Muscle of leg (tissue), 3 donors: ENCODE measurements at regions not wholly inside any gene's neighbourhood (a gene's known extent, or its start where the extent isn't known, plus 50 kb on each side); places are given as distances from the start of the nearest gene placed in this dataset.

Experiments used
- DNase-seq: peaks from one replicate; pipeline ENCODE4 v3.0.0; 2013
- H3K27ac ChIP-seq: one replicate; pipeline ENCODE4 v1.5.1; 2013; ENCODE audit warnings: mild to moderate bottlenecking, low read length, control low read depth
- H3K27me3 ChIP-seq: one replicate; pipeline ENCODE4 v1.6.1; 2013; ENCODE audit warnings: low read length; ENCODE audit not compliant: control insufficient read depth, insufficient read depth
- H3K36me3 ChIP-seq: one replicate; pipeline ENCODE4 v1.6.1; 2013; ENCODE audit warnings: low read length; ENCODE audit not compliant: control insufficient read depth, insufficient read depth
- H3K4me1 ChIP-seq: one replicate; pipeline ENCODE4 v1.6.1; 2013; ENCODE audit warnings: low read length; ENCODE audit not compliant: control insufficient read depth, insufficient read depth
- H3K4me3 ChIP-seq: one replicate; pipeline ENCODE4 v1.5.1; 2013; ENCODE audit warnings: low read length, control low read depth
- H3K9me3 ChIP-seq: replicated peaks from 2 replicates; pipeline ENCODE4 v1.6.1; 2013; ENCODE audit warnings: low read depth, low read length; ENCODE audit not compliant: control insufficient read depth
- WGBS: methylation state at CpG from one replicate; pipeline ENCODE4 v1.1.5; 2013; ENCODE audit warnings: missing lambda C conversion rate; ENCODE audit not compliant: insufficient coverage; 5-methylcytosine and 5-hydroxymethylcytosine counted together

DNA sequence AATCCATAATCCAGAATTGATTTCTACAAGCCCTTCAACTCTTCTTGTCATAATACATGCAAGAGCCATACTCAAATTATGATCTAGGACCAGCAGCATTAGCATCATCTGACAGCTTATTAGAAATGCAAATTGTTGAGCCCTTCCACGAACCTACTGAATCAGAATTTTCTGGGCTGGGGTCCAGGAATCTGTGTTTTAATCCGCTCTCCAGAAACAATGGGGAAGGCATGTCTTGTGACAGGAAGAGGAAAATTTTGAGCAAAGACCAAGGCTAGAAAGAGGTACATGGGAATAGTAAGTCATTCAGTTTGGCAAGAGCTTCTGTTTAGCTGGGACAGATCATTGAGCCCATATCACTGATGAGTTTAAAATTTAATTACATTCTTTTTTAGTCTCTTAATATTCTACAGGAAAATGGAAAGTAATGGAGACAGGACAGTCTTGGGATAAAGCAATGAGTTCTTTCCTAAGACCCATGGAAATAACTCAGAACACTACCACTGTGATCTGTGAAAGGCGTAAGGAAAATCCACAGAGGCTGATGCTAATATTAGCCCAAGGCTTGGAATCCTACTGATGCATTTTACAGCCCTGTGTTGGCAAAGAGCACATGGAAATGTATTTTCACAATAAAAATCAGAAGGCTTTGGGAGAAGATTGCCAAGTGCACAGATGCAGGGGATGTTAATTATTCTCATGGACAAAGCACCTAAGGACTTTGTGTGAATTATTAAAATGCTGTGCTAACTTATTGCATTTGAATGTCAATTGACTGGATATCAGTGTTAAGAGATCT is 73.7 kb upstream of the STK32A start:
- Histone ChIP-seq H3K4me3 (no peak overlapping the region), H3K36me3 (no peaks in the 10 kb centered on the region), H3K9me3 (no peaks in the 10 kb centered on the region), H3K27ac (peak overlapping the region; percentile 67), H3K4me1 (no peaks in the 10 kb centered on the region), H3K27me3 (no peaks in the 10 kb centered on the region)
- peak; percentile 87 for DNase-seq
- WGBS: 17% methylated on average over 2 of the region's 3 CpGs

DNA sequence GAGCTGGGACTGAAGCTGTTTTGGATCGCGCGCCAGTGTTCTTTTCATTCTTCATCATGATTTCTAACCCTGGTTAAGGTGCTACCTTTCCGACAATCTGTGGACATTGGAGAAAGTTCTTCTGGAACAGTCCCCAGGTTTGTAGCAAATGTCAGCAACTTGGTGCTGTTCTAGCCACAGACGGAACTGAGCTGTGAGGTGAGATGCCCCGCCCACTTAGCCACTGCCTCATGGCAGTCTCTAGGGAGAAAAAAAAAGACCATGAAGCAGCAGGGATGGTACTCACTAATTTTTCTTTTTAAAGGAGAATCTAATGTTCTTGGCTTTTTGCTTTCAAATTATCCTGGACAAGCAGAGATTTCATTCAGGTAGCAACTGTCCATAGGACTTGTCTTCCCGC is 72.1 kb upstream of the STK32A start:
- 94% methylated on average over 6 of the region's 7 CpGs for WGBS

DNA sequence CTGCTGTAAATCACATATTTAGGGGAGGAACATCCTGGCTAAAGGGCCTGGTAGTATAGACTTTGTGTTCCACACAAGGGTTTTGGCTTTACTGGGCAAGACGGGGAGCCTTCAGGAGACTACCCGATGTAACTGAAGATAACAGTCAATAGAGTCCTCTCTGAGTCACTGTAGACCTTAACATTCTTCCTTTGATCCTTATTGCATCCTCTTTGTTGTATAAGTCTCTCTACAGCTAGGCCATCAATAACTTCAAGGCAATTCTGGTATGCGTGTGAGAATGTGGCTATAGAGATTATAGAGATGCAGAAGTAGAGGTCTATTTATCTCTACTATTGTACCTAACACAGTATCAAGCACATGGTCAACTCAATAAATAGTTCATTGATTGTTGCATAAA is 67.3 kb upstream of the STK32A start:
- DNase-seq: no peak
- WGBS: no CpG with 5 or more reads among the region's 3 CpGs
- Histone ChIP-seq H3K9me3 (no peaks in the 10 kb centered on the region), H3K36me3 (no peaks in the 10 kb centered on the region), H3K27ac (no peak overlapping the region), H3K27me3 (no peaks in the 10 kb centered on the region), H3K4me1 (no peaks in the 10 kb centered on the region), H3K4me3 (no peak overlapping the region)

More for the DNA sequence above, 72.1 kb upstream of the STK32A start:
- Histone ChIP-seq H3K4me1 (no peaks in the 10 kb centered on the region), H3K36me3 (no peaks in the 10 kb centered on the region), H3K27me3 (no peaks in the 10 kb centered on the region), H3K4me3 (no peak overlapping the region), H3K9me3 (no peaks in the 10 kb centered on the region), H3K27ac (no peak overlapping the region)
- DNase-seq: no peak

DNA sequence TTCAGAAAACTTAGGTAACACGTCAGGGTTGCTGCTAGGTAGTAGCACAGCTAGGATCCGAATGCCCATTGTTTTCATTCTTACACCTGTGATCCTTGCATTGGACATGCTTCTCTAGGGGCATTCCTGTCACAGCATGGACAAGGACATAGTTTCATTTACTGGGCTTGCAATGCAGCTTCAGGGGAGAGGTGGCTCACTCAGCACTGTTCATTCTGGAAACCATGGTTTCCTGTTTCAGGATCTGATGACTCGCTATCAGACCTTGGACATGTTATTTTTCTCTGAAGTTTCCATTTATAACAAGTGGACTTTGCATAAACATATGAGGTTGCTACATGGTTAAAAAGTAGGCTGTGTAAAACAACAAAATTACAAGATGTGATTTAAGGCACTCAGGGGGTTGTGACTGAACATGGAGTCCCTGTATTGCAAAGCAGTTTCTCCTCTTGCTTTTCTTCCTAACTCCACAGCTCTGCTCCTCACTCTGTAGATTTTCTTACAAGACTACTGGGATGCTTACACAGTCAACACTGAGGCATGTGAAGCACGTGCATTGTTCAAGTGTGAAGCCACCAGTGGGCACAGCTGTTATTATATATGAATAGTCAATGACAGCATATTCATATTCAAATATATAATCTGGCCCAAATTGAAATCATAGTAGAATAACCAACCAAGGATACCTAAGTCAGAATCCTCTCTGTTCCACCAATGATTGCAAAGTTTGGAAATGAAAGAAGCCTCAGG is 66.1 kb upstream of the STK32A start:
- Histone ChIP-seq H3K36me3 (no peaks in the 10 kb centered on the region), H3K27ac (no peak overlapping the region), H3K9me3 (no peaks in the 10 kb centered on the region), H3K4me3 (no peak overlapping the region), H3K4me1 (no peaks in the 10 kb centered on the region), H3K27me3 (no peaks in the 10 kb centered on the region)
- no peak for DNase-seq
- WGBS: 90% methylated on average over 2 of the region's 4 CpGs

DNA sequence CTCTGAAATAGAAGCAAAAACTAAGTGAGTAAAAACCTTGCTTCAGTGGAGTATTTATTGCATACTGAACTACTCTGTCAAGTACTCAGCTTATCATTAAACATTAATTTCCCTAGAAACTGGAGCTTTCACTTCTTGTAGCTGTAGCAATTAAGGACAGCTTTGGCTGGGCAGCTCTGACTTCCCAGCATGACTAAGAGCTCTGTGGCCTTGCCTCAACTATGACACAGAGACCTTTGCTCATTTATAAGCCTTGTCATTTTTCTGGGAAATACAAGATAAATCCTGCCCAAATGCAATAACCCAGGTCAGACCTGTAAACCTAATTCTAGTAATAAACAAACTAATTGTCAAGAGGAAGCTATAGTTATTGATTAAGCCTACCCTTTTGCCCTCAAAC is 65.4 kb upstream of the STK32A start:
- H3K4me3 ChIP-seq: no peak overlapping the region
- DNase-seq: no peak
- no peaks in the 10 kb centered on the region for H3K9me3 ChIP-seq
- H3K4me1 ChIP-seq: no peaks in the 10 kb centered on the region
- H3K27me3 ChIP-seq: no peaks in the 10 kb centered on the region
- no peaks in the 10 kb centered on the region for H3K36me3 ChIP-seq
- no peak overlapping the region for H3K27ac ChIP-seq

DNA sequence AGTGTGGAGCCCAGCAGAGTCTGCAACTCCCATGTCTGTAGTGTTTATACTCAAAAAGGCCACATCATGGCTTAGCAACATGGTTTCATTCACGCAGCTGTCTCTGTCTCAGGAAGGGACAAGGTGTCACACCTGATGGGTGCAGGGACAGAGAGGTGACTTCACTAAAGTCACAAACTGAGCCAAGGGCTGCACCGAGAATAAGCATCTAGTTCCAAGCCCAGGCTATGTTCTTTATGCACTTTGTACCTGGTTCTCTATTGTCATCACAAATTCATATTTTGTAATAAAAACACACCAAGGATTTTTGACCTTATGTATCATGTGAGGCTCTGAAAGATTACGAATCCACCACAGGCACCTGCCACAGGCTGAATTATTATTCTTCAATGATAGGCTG is 64.9 kb upstream of the STK32A start:
- DNase-seq: no peak
- no peaks in the 10 kb centered on the region for H3K36me3 ChIP-seq
- no peaks in the 10 kb centered on the region for H3K9me3 ChIP-seq
- 79% methylated on average over 2 of the region's 3 CpGs for WGBS
- H3K4me3 ChIP-seq: no peak overlapping the region
- no peaks in the 10 kb centered on the region for H3K4me1 ChIP-seq
- H3K27me3 ChIP-seq: no peaks in the 10 kb centered on the region
- H3K27ac ChIP-seq: no peak overlapping the region

DNA sequence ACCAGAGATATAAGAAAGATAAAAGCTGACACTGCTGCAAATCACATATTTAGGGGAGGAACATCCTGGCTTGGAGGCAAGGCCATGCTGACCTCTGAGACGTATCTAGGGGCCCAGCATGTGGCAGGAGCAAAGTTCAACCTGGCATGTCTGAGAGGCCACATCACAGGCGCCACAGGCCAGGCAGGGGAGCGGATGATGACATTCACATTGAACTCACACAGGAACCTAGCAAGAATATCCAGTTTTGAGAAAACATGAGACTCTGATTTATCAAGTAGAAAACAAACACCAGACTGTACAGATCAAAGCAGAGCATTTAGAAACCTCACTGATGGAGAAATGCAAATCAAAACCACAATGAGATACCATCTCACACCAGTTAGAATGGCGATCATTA is 64.2 kb upstream of the STK32A start:
- H3K4me1 ChIP-seq: no peaks in the 10 kb centered on the region
- H3K27me3 ChIP-seq: no peaks in the 10 kb centered on the region
- DNase-seq: no peak
- H3K36me3 ChIP-seq: no peaks in the 10 kb centered on the region
- no peaks in the 10 kb centered on the region for H3K9me3 ChIP-seq
- no peak overlapping the region for H3K4me3 ChIP-seq
- H3K27ac ChIP-seq: no peak overlapping the region
- 86% methylated on average over 3 of the region's 4 CpGs for WGBS

DNA sequence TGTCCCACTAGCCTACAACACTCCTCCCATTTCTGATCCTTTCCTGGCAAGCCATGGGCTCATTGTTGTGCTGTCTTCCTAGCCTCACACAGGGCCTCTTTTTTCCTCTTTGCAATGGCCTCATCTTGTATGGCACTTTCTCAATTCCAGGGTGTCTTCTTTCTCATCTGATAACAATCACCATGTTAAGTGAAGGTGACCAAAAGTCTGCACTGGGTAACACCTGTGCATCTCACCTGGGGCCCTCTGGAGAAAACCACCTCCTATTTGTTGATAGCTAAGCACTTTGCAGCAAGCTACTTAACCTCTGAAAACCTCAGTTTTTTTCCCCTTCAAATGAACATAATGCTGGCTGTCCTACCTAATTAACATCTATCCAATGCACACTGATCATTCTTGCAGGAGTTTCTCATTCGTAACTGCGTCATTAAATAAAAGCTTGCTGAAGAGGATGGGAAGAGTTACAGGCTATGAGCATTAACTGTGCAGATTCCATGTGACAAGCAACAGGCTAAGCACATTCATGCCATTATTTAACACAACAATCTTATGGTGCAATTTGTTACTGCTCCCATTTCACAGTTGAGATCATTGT is 60.1 kb upstream of the STK32A start:
- no peaks in the 10 kb centered on the region for H3K27me3 ChIP-seq
- H3K4me1 ChIP-seq: no peaks in the 10 kb centered on the region
- no peaks in the 10 kb centered on the region for H3K9me3 ChIP-seq
- no peak overlapping the region for H3K4me3 ChIP-seq
- WGBS: no CpG with 5 or more reads among the region's 2 CpGs
- no peak overlapping the region for H3K27ac ChIP-seq
- no peak for DNase-seq
- no peaks in the 10 kb centered on the region for H3K36me3 ChIP-seq

DNA sequence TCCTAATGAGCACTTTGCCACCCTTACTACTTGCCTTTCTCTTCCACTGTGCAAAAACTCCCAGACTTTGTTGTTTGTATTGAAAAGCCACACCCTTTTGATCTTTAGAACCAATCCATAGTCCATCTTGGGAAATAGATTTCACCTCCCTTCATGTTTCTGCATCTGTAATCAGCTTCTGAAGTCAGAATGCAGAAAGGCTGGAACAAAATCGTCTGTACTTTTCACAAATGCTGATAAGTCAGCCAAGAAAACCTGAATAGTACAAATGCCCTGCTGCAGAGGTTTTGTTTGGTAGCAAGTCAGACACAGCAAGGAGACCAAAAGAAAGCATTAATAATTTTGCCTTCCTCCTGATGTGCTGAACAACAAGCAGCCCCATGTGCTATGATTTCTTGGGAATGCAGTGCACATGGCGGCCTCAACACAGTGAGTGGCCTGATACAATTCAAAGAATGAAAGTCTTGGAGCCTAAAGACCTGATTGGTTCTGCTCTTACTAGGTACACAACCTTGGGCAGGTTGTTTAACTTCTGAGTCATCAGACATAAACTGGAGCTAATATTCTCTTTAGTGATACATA is 59.2 kb upstream of the STK32A start:
- no peak overlapping the region for H3K4me3 ChIP-seq
- H3K27ac ChIP-seq: no peak overlapping the region
- no peaks in the 10 kb centered on the region for H3K9me3 ChIP-seq
- no peaks in the 10 kb centered on the region for H3K4me1 ChIP-seq
- no peaks in the 10 kb centered on the region for H3K36me3 ChIP-seq
- WGBS: 65% methylated on average over 2 of the region's 2 CpGs
- no peak for DNase-seq
- no peaks in the 10 kb centered on the region for H3K27me3 ChIP-seq

DNA sequence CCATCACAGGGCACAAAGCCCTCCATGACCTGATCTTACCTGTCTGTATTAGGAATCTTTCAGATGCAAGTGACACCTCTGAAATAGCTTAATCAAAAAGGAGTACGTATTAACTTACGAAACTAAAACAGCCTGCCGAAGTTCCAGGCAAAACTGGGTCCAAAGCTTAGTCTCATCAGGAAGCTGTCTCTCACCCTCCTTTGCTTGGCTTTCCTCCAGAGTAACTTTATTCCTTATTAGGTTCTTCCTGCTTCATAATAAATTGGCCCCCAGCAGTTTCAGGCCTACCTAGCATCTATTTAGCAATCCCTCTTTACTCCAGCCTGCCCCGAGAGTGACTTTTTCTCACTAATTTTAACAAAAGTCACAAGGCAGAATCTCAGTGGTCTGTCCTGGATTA is 58.4 kb upstream of the STK32A start:
- no peaks in the 10 kb centered on the region for H3K27me3 ChIP-seq
- no peak overlapping the region for H3K4me3 ChIP-seq
- H3K9me3 ChIP-seq: no peaks in the 10 kb centered on the region
- DNase-seq: no peak
- no peak overlapping the region for H3K27ac ChIP-seq
- no peaks in the 10 kb centered on the region for H3K36me3 ChIP-seq
- 74% methylated on average over 4 of the region's 4 CpGs for WGBS
- H3K4me1 ChIP-seq: no peaks in the 10 kb centered on the region
